Sigmoid colon (tissue), 6 donors: ENCODE measurements at regions not wholly inside any gene's neighbourhood (a gene's known extent, or its start where the extent isn't known, plus 50 kb on each side); places are given as distances from the start of the nearest gene placed in this dataset.

Source experiments
- DNase-seq: peaks from one replicate; pipeline ENCODE4 v3.0.0-alpha.2; 2019
- H3K27ac ChIP-seq, 4 donors: fragments of 200-600 bp; sonication (generic); one replicate each; pipeline ENCODE4 v1.5.1; 2016 to 2019; ENCODE audit warnings: mild to moderate bottlenecking in 1 of 4
- H3K27me3 ChIP-seq, 3 donors: fragments of 200-600 bp; sonication (generic); one replicate each; pipeline ENCODE4 v1.5.1; 2019; ENCODE audit warnings: mild to moderate bottlenecking in 1 of 3
- H3K36me3 ChIP-seq, 4 donors: fragments of 200-600 bp; sonication (generic); one replicate each; pipeline ENCODE4 v1.5.1; 2016 to 2019
- H3K4me1 ChIP-seq, 4 donors: fragments of 200-600 bp; sonication (generic); one replicate each; pipeline ENCODE4 v1.5.1; 2017 to 2019
- H3K4me3 ChIP-seq, 4 donors: fragments of 200-600 bp; sonication (generic); one replicate each; pipeline ENCODE4 v1.5.1; 2017 to 2019; ENCODE audit warnings: mild to moderate bottlenecking in 2 of 4, moderate library complexity in 1 of 4
- H3K9me3 ChIP-seq, 4 donors: fragments of 200-600 bp in 3 of 4; sonication (generic) in 3 of 4; one replicate each; pipeline versions ENCODE4 v1.5.1 to v1.6.1; 2013 to 2019
- EP300 ChIP-seq, 4 donors: sonication (generic); formaldehyde crosslinking; IDR thresholded peaks; one replicate each; pipeline ENCODE4 v1.6.1; 2017; ENCODE audit warnings: antibody characterized with exemption in 4 of 4
- POLR2A ChIP-seq, 2 donors: fragments of 450-650 bp; IDR thresholded peaks; one replicate each; pipeline ENCODE4 v1.6.1; 2016; ENCODE audit warnings: antibody characterized with exemption in 2 of 2, mild to moderate bottlenecking in 2 of 2, moderate library complexity in 2 of 2
- POLR2AphosphoS5 ChIP-seq, 4 donors: sonication (generic); formaldehyde crosslinking; IDR thresholded peaks; one replicate each; pipeline ENCODE4 v1.6.1; 2017; ENCODE audit warnings: antibody characterized with exemption in 4 of 4
- WGBS, 2 donors: extraction: QIAGEN DNeasy Blood & Tissue Kit; methylation state at CpG; one replicate each; pipeline ENCODE4 v1.1.7; 2013; 5-methylcytosine and 5-hydroxymethylcytosine counted together
- intact Hi-C: fragments of 100-400 bp; cut with DNase I; formaldehyde crosslinking; loops from one replicate; pipeline ENCODE4 v1.15.1; 2023
- TF ChIP-seq, protein P1 (sequence below), 4 experiments: fragments of 450-650 bp in 3 of 4; fragments of 200-600 bp in 1 of 4; IDR thresholded peaks; one replicate each; pipeline ENCODE4 v1.5.1; 2016 to 2019; ENCODE audit warnings: antibody characterized with exemption in 4 of 4, mild to moderate bottlenecking in 3 of 4, moderate library complexity in 2 of 4
- donor health status: healthy with polysubstance abuse.
- donor health status: healthy.

DNA sequence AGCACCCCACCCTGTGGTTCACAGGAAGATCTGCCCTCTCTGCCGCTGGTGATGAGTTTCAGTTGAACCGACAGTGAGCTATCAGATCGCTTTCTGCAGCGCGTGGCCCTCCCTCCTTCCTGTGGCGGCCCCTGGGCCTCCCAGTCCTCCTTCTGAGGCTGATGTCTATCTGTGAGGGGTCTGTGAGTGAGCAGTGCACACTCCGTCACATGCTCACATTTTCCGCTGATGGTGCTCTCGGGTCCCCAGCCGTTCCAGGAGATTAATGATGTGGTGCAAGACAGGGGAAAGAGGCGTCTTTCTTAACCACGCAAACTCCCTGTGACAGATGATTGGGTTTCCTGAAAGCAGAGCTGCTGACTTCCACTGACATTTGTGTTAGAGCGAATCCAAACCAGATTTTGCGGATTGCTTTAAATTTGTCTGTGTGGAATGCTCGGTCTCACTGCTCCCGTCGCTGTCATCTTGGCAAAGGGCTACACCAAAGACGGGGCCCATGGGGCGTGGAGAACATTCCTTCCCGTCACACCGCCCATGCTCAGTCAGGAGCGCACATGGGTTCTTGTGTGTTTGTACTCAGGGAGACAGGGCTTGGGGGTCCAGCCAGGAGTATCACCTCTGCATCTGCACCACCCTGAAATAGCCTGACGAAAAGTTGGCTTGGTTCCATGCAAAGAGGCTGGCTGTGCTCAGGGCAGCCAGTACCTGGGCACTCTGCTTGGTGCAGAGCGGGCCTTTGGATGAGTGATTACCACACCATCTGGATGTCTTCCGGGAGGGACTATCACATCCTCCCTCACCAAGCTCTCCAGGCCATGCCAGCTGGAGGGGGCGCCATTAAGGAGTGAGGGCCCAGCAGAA lies 154.7 kb upstream of the HS6ST1 start:
- Histone ChIP-seq H3K27ac (peak overlapping the region in 1 of 4 donors; percentile 8), H3K27me3 (peaks cover 0 to 15% (median 0%) of the 10 kb centered on the region in 3 donors), H3K4me1 (peaks cover 0 to 13% (median 12%) of the 10 kb centered on the region in 4 donors), H3K9me3 (peaks cover 7 to 16% (median 9%) of the 10 kb centered on the region in 4 donors), H3K4me3 (peak overlapping the region in 3 of 4 donors; percentile 11 to 33 (median 30)), H3K36me3 (no peaks in the 10 kb centered on the region)
- 26 to 62% methylated on average over 26 of the region's 26 CpGs for WGBS, 2 donors
- TF ChIP-seq POLR2AphosphoS5 (IDR thresholded peaks at IDR 0.05), result no peak
- no peak for TF ChIP-seq POLR2A (IDR thresholded peaks at IDR 0.05)
- TF ChIP-seq, protein P1, sequence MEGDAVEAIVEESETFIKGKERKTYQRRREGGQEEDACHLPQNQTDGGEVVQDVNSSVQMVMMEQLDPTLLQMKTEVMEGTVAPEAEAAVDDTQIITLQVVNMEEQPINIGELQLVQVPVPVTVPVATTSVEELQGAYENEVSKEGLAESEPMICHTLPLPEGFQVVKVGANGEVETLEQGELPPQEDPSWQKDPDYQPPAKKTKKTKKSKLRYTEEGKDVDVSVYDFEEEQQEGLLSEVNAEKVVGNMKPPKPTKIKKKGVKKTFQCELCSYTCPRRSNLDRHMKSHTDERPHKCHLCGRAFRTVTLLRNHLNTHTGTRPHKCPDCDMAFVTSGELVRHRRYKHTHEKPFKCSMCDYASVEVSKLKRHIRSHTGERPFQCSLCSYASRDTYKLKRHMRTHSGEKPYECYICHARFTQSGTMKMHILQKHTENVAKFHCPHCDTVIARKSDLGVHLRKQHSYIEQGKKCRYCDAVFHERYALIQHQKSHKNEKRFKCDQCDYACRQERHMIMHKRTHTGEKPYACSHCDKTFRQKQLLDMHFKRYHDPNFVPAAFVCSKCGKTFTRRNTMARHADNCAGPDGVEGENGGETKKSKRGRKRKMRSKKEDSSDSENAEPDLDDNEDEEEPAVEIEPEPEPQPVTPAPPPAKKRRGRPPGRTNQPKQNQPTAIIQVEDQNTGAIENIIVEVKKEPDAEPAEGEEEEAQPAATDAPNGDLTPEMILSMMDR (IDR thresholded peaks at IDR 0.05), result no peak
- TF ChIP-seq EP300 (IDR thresholded peaks at IDR 0.05), result no peak
- peak; percentile 63 for DNase-seq
- intact Hi-C loops, result no loop called here

DNA sequence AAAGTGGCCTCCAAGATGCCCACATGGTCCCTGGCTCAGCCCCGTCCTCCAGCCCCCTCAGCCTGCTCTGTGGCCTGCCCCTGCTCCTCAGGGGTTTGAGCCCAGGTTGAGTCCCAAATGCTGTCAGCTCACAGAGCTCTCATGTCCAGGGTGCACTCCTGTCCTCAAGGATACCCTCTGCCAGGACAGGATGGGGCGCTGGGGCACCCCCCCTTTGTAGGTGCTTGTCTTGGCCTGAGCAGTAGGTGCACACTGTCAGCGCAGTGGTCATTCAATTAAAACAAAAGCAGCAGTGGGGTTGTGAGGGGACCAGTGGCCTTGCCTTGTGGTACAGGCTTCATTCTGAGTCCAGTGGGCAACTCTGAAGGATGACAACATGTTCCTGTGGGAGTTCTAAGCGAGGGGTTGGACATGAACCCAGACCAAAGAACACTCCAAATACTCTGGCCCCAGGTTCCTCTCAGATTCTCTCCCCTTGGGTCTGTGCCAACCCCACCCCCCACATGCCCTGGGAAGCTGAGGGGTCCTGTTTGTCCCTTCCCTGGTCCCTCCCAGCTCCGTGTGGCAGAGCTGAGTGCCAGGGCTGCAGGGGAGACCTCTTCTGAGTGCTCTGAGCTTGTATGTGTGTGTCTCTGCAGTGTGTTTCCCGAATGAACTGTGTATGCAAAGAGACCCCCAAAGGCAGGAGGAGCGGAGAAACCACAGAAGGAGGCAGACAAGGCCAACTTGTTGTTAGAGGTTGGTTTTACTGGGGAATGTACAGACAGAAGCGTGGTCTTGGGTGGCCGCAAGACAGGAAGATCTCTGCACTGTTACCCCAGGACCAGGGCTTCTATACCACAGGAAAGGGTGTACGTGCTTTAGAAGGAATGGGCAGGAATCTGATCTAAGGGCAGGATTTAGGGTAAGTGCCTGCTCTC lies 155.6 kb upstream of the HS6ST1 start:
- Histone ChIP-seq H3K9me3 (peaks cover 2 to 9% (median 4%) of the 10 kb centered on the region in 4 donors), H3K27me3 (peaks cover 0 to 15% (median 0%) of the 10 kb centered on the region in 3 donors), H3K27ac (no peak overlapping the region), H3K4me1 (peaks cover 0 to 13% (median 12%) of the 10 kb centered on the region in 4 donors), H3K36me3 (no peaks in the 10 kb centered on the region), H3K4me3 (no peak overlapping the region)
- WGBS, 2 donors, result 66 to 78% methylated on average over 10 of the region's 10 CpGs
- DNase-seq, result no peak
- intact Hi-C loops, result no loop called here
- TF ChIP-seq, protein P1 (IDR thresholded peaks at IDR 0.05), result no peak
- TF ChIP-seq POLR2AphosphoS5 (IDR thresholded peaks at IDR 0.05) (no peak), POLR2A (IDR thresholded peaks at IDR 0.05) (no peak)

DNA sequence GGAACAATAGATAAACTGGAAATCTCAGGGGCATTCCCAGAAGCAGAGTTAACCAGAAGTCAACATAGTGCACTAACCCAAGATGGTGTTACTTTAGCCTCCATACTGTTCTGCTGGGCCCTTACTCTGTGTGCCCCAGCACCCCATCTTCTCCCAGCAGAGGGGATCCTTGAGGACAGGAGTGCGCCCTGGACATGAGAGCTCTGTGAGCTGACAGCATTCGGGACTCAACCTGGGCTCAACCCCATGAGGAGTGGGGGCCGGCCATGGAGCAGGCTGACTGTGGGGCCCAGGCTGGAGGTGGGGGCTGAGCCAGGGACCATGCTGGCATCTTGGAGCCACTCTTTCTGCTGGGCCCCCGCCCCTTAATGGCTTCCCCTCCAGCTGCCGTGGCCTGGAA lies 156.3 kb upstream of the HS6ST1 start:
- no peak for DNase-seq
- Histone ChIP-seq H3K4me3 (no peak overlapping the region), H3K9me3 (peaks cover 0 to 3% (median 0%) of the 10 kb centered on the region in 4 donors), H3K27ac (no peak overlapping the region), H3K36me3 (no peaks in the 10 kb centered on the region), H3K4me1 (peaks cover 0 to 13% (median 12%) of the 10 kb centered on the region in 4 donors), H3K27me3 (peaks cover 0 to 15% (median 0%) of the 10 kb centered on the region in 3 donors)
- 84 to 87% methylated on average over 5 of the region's 5 CpGs for WGBS, 2 donors
- TF ChIP-seq POLR2AphosphoS5 (IDR thresholded peaks at IDR 0.05) (no peak), EP300 (IDR thresholded peaks at IDR 0.05) (no peak), POLR2A (IDR thresholded peaks at IDR 0.05) (no peak)
- TF ChIP-seq, protein P1 (IDR thresholded peaks at IDR 0.05), result no peak
- intact Hi-C loops, result no loop called here

DNA sequence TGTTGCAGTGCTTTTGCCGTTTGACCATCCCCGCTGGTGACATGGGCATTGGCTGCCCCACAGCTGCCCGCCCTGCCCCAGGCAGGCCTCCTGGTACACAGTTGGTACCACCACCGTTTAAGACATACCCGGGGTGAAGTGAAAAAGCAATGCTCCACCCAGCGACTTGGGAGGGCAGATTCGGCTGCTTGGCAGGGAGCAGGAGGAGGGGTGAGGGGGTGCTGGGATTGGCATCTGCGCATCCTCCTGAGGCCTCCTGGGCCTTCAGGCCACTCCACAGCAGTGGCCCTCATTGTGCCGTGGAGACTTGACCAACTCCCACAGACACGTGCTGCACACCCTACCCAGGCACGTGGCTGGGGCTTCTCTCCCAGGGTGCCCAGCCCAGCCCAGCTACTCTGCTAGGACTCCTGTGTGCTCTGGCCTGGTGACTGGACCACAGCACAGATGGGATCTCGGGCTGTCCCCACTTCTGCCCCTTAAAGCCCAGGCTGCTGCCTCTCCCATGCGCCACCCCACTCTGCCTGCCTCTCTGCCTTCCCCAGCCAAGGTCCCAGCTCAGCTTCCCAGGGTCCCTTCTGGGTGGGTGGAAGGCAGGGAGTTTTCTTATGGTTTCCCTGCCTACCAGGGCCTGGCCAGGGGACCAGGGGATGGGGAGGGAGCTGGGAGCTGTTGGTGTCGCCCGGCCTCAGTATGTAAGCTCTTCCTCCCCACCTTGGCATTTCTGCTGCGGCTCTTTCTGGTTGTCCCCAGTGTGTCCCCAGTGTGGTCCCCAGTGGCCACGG lies 157.0 kb upstream of the HS6ST1 start:
- H3K27me3 ChIP-seq, result peaks cover 0 to 15% (median 0%) of the 10 kb centered on the region in 3 donors
- 80 to 89% methylated on average over 17 of the region's 17 CpGs for WGBS, 2 donors
- DNase-seq, result no peak
- H3K4me3 ChIP-seq, result no peak overlapping the region
- intact Hi-C loops, result no loop called here
- peaks cover 0 to 13% (median 12%) of the 10 kb centered on the region in 4 donors for H3K4me1 ChIP-seq
- no peaks in the 10 kb centered on the region for H3K9me3 ChIP-seq
- TF ChIP-seq POLR2AphosphoS5 (IDR thresholded peaks at IDR 0.05), result no peak
- no peak for TF ChIP-seq POLR2A (IDR thresholded peaks at IDR 0.05)
- TF ChIP-seq, protein P1 (IDR thresholded peaks at IDR 0.05), result no peak
- no peak overlapping the region for H3K27ac ChIP-seq
- no peaks in the 10 kb centered on the region for H3K36me3 ChIP-seq
